PC-3 (cell line): ENCODE measurements at regions not wholly inside any gene's neighbourhood (a gene's known extent, or its start where the extent isn't known, plus 50 kb on each side); places are given as distances from the start of the nearest gene placed in this dataset.

ENCODE experiments used
- ATAC-seq: fragments of 200-7000 bp; cut with Tn5 transposase; 2 replicates; pipeline ENCODE4 v1.9.1; 2020; ENCODE audit warnings: mild to moderate bottlenecking, moderate library complexity
- BruUV-seq: library from RNA; stranded (reverse); fragments of 400-500 nt; replicated peaks from 2 replicates; lab custom pipeline; 2021; lab: Mats Ljungman, UMichigan
- CTCF ChIA-PET: fragments of 300-600 bp; sonication (Branson Sonifier 250); formaldehyde crosslinking; loops from one replicate; lab custom pipeline; 2022; ENCODE audit warnings: antibody characterized with exemption; lab: Charles Lee
- POLR2A ChIA-PET: fragments of 300-600 bp; sonication (Branson Sonifier 250); formaldehyde crosslinking; loops from one replicate; lab custom pipeline; 2022; ENCODE audit warnings: antibody characterized with exemption; ENCODE audit not compliant: unreplicated experiment; lab: Charles Lee
- DNase-seq: peaks from one replicate; pipeline ENCODE4 v3.0.0-alpha.2; 2015
- H2AFZ ChIP-seq: fragments of 300-600 bp; sonication (generic); 2 replicates; pipeline ENCODE4 v1.6.0; 2016; ENCODE audit warnings: antibody characterized with exemption, low read length
- H3F3A ChIP-seq: fragments of 300-600 bp; sonication (generic); one replicate; pipeline ENCODE4 v1.6.0; 2017; ENCODE audit warnings: antibody characterized with exemption, low read length, control low read depth, mild to moderate bottlenecking; ENCODE audit not compliant: unreplicated experiment
- H3K27ac ChIP-seq: fragments of 300-600 bp; sonication (generic); 2 replicates; pipeline ENCODE4 v1.5.1; 2016; ENCODE audit warnings: mild to moderate bottlenecking, low read length
- H3K27me3 ChIP-seq: fragments of 300-600 bp; sonication (generic); 2 replicates; pipeline ENCODE4 v1.6.1; 2016; ENCODE audit warnings: low read length, mixed read lengths
- H3K36me3 ChIP-seq: fragments of 300-600 bp; sonication (generic); 2 replicates; pipeline ENCODE4 v1.6.1; 2016; ENCODE audit warnings: low read depth, mixed run types, low read length, mixed read lengths
- H3K4me1 ChIP-seq: fragments of 300-600 bp; sonication (generic); 2 replicates; pipeline ENCODE4 v1.5.1; 2016; ENCODE audit warnings: low read length; ENCODE audit not compliant: insufficient read depth
- H3K4me2 ChIP-seq: fragments of 300-600 bp; sonication (generic); 2 replicates; pipeline ENCODE4 v1.6.0; 2016; ENCODE audit warnings: low read length
- H3K4me3 ChIP-seq: fragments of 300-600 bp; sonication (generic); 2 replicates; pipeline ENCODE4 v1.5.1; 2016; ENCODE audit warnings: mild to moderate bottlenecking, low read length, mixed read lengths
- H3K79me2 ChIP-seq: fragments of 300-600 bp; sonication (generic); 2 replicates; pipeline ENCODE4 v1.6.1; 2017; ENCODE audit warnings: low read length, mixed read lengths
- H3K9ac ChIP-seq: fragments of 300-600 bp; sonication (generic); 2 replicates; pipeline ENCODE4 v1.6.0; 2016; ENCODE audit warnings: mild to moderate bottlenecking, low read length
- H3K9me2 ChIP-seq: fragments of 300-600 bp; sonication (generic); replicated peaks from 2 replicates; pipeline ENCODE4 v1.6.1; 2016; ENCODE audit warnings: mixed run types, low read length, mixed read lengths
- H3K9me3 ChIP-seq: fragments of 300-600 bp; sonication (generic); 2 replicates; pipeline ENCODE4 v1.6.1; 2016; ENCODE audit warnings: low read length, mixed read lengths
- H4K20me1 ChIP-seq: fragments of 300-600 bp; sonication (generic); 2 replicates; pipeline ENCODE4 v1.6.1; 2016; ENCODE audit warnings: low read length, mixed read lengths
- CTCF ChIP-seq: fragments of 300-600 bp; sonication (generic); conservative IDR thresholded peaks from 2 replicates; pipeline ENCODE4 v1.5.1; 2017; ENCODE audit warnings: antibody characterized with exemption, low read depth, mild to moderate bottlenecking, low read length
- EZH2 ChIP-seq: fragments of 300-600 bp; sonication (generic); IDR thresholded peaks from one replicate; pipeline ENCODE4 v1.6.1; 2017; ENCODE audit warnings: antibody characterized with exemption, mild to moderate bottlenecking, low read length; ENCODE audit not compliant: unreplicated experiment
- EZH2phosphoT487 ChIP-seq: fragments of 300-600 bp; sonication (generic); IDR thresholded peaks from 2 replicates; pipeline ENCODE4 v1.6.1; 2018; ENCODE audit warnings: mild to moderate bottlenecking, antibody characterized with exemption, low read length, borderline replicate concordance
- intact Hi-C: fragments of 100-400 bp; cut with micrococcal nuclease; formaldehyde crosslinking; loops from 2 replicates; pipeline ENCODE4 v1.9.0; 2023

- DNase-seq (peak; percentile 73), ATAC-seq (peak; percentile 62)
- no TSS peak for BruUV-seq
- no peak for TF ChIP-seq EZH2phosphoT487
- TF ChIP-seq EZH2: no peak
- TF ChIP-seq CTCF: no peak
- Histone ChIP-seq H3K4me1 (peaks cover 35% of the 10 kb centered on the region), H3K4me2 (no peak overlapping the region), H3K9me3 (no peaks in the 10 kb centered on the region), H3K9me2 (no peaks in the 10 kb centered on the region), H3K9ac (no peak overlapping the region), H3K27ac (no peak overlapping the region), H3K4me3 (no peak overlapping the region), H4K20me1 (no peaks in the 10 kb centered on the region), H2AFZ (no peak overlapping the region), H3K79me2 (no peaks in the 10 kb centered on the region), H3K27me3 (no peaks in the 10 kb centered on the region), H3K36me3 (no peaks in the 10 kb centered on the region), H3F3A (no peaks in the 10 kb centered on the region)
- ChIA-PET POLR2A (interaction anchor here (0.6 kb wide), 1 partner anchor 38 kb away, joined by 3 read pairs; no protein-coding TSS in a partner anchor), CTCF (interaction anchor here (0.6 kb wide), 1 partner anchor 167 kb away, joined by 4 read pairs; no protein-coding TSS in a partner anchor)
- intact Hi-C loops: no loop called here
These were observed 60.6 kb upstream of the AMPD3 start for GRCh38 chr11:10394229-10395101.

GRCh38 chr11:10395166-10395897 is 59.7 kb upstream of the AMPD3 start:
- Histone ChIP-seq H3K9ac (no peak overlapping the region), H3F3A (no peaks in the 10 kb centered on the region), H3K27ac (peak overlapping the region; percentile 17; the same call in 1 of the 2 replicates), H3K36me3 (no peaks in the 10 kb centered on the region), H3K9me2 (no peaks in the 10 kb centered on the region), H3K4me3 (no peak overlapping the region), H3K4me1 (peaks cover 30% of the 10 kb centered on the region), H3K9me3 (no peaks in the 10 kb centered on the region), H3K4me2 (peak overlapping the region; percentile 16; the same call in 1 of the 2 replicates), H3K79me2 (no peaks in the 10 kb centered on the region), H4K20me1 (no peaks in the 10 kb centered on the region), H2AFZ (no peak overlapping the region), H3K27me3 (no peaks in the 10 kb centered on the region)
- DNase-seq (no peak), ATAC-seq (no peak)
- ChIA-PET POLR2A (no interaction called here), CTCF (no interaction called here)
- TF ChIP-seq EZH2 (no peak), CTCF (no peak), EZH2phosphoT487 (no peak)
- no TSS peak for BruUV-seq
- intact Hi-C loops: no loop called here
